HEK293 (cell line): ENCODE measurements at regions not wholly inside any gene's neighbourhood (a gene's known extent, or its start where the extent isn't known, plus 50 kb on each side); places are given as distances from the start of the nearest gene placed in this dataset.

ENCODE experiments used
- KLF16 ChIP-seq: fragments of 450-650 bp; formaldehyde crosslinking; IDR thresholded peaks from 2 replicates; pipeline ENCODE4 v1.5.1; 2017; ENCODE audit warnings: missing biosample characterization, missing genetic modification characterization
- PRDM10 ChIP-seq: fragments of 450-650 bp; formaldehyde crosslinking; IDR thresholded peaks from 2 replicates; pipeline ENCODE4 v1.5.1; 2016; ENCODE audit warnings: missing biosample characterization, missing genetic modification characterization
- ZNF391 ChIP-seq: fragments of 450-650 bp; formaldehyde crosslinking; IDR thresholded peaks from 2 replicates; pipeline ENCODE4 v1.5.1; 2016; ENCODE audit warnings: low read depth, missing biosample characterization, missing genetic modification characterization, borderline replicate concordance

- no peak for TF ChIP-seq ZNF391 (tag by site-specific recombination)
- no peak for TF ChIP-seq KLF16 (tag by site-specific recombination)
- no peak for TF ChIP-seq PRDM10 (tag by site-specific recombination)
Measured at GRCh38 chr12:89800435-89800834, 91.8 kb upstream of the ATP2B1 start.
